ENCODE measurements at regions not wholly inside any gene's neighbourhood (a gene's known extent, or its start where the extent isn't known, plus 50 kb on each side); places are given as distances from the start of the nearest gene placed in this dataset.

DNA sequence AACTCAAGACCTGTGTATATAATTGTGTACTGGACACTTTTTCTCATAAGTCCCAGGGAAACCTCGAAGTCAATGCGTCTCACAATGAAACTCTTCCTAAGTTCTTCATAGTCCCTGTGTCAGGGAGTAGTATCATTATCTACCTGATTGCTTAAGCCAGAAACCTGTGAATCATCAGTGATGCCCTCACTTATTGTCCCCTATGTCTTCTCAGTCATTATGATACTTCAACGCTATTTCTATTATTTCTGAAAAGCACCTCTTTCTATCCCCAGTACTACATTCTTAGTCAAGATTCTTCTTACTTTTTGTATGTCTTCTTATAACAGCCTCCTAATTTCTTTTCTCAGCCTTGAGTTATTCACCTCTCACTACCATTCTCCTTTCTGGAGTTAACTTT is 94.3 kb downstream of the OTUD1 start (continued):
- no peak for TF ChIP-seq RAD21 (IDR thresholded peaks at IDR 0.05; ENCODE audit: low read depth)
- TF ChIP-seq FOSL1 (IDR thresholded peaks at IDR 0.05; ENCODE audit: low read depth), result no peak

DNA sequence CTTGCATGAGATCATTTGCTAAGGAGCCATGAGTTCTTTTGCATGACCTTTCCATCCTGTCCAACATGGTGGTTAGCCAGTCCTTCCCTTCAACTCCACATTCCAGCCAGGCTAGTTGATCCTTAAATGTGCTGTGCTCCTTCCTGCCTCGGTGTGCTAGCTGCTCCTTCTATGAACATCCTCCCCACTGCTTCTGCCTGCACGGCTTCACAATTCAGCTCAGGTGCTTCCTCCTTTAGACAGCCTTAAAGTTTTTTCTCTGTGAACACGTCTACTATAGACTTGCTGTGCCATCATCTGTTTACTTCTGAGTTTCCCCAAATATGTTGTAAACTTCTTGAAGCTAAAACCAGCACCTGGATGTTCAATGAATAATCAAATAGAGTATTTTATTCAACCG is 95.5 kb downstream of the OTUD1 start:
- H4K20me1 ChIP-seq (ENCODE audit: insufficient read depth), result no peaks in the 10 kb centered on the region
- H3K9me3 ChIP-seq (ENCODE audit: control insufficient read depth in 1 of 2, insufficient read depth in 1 of 2, low read depth in 1 of 2, low read length in 2 of 2), result no peaks in the 10 kb centered on the region
- RAD21 ChIA-PET (ENCODE audit: low non-redundant PET in 1 of 2, low total read pairs in 2 of 2, uncharacterized antibody in 2 of 2, unreplicated experiment in 2 of 2), result no interaction called here
- no peak for TF ChIP-seq CEBPB (IDR thresholded peaks at IDR 0.05; ENCODE audit: low read depth)
- TF ChIP-seq, protein P1, sequence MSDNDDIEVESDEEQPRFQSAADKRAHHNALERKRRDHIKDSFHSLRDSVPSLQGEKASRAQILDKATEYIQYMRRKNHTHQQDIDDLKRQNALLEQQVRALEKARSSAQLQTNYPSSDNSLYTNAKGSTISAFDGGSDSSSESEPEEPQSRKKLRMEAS (IDR thresholded peaks at IDR 0.05), result no peak
- no peak for TF ChIP-seq JUND (IDR thresholded peaks at IDR 0.05)
- TF ChIP-seq FOSL1 (IDR thresholded peaks at IDR 0.05; ENCODE audit: low read depth), result no peak
- no peak overlapping the region for H3K27ac ChIP-seq (ENCODE audit: low read depth, low read length)
- POLR2A ChIA-PET, result no interaction called here
- H3K36me3 ChIP-seq (ENCODE audit: control insufficient read depth in 1 of 2, insufficient read depth in 2 of 2, low read length in 2 of 2), result no peaks in the 10 kb centered on the region
- H3K79me2 ChIP-seq (ENCODE audit: insufficient read depth, low read length), result no peaks in the 10 kb centered on the region
- no peak overlapping the region for H2AFZ ChIP-seq (ENCODE audit: low read depth, low read length, poor library complexity, severe bottlenecking)
- no peak overlapping the region for H3K4me3 ChIP-seq (replicated peaks in 1 of 2; ENCODE audit: low read depth in 1 of 2, low read length in 2 of 2)
- BruUV-seq (replicated peaks), result no TSS peak
- ATAC-seq (no peak), DNase-seq (ENCODE audit: low read depth, low spot score) (no peak)
- H3K4me1 ChIP-seq (ENCODE audit: control insufficient read depth in 1 of 2, insufficient read depth in 2 of 2, low read length in 2 of 2), result no peaks in the 10 kb centered on the region
- peaks cover 27% of the 10 kb centered on the region for H3K27me3 ChIP-seq (ENCODE audit: insufficient read depth, low read length)
- CTCF ChIA-PET, result no interaction called here
- intact Hi-C loops (cut with micrococcal nuclease), result loop anchor here (10.0 kb wide), 2 partner anchors 170 to 980 kb away; no protein-coding TSS in a partner anchor
- H3K9ac ChIP-seq (ENCODE audit: low read length), result no peak overlapping the region
- H3K9me2 ChIP-seq (ENCODE audit: insufficient read depth), result no peaks in the 10 kb centered on the region
- no peak overlapping the region for H3K4me2 ChIP-seq (ENCODE audit: low read length)

DNA sequence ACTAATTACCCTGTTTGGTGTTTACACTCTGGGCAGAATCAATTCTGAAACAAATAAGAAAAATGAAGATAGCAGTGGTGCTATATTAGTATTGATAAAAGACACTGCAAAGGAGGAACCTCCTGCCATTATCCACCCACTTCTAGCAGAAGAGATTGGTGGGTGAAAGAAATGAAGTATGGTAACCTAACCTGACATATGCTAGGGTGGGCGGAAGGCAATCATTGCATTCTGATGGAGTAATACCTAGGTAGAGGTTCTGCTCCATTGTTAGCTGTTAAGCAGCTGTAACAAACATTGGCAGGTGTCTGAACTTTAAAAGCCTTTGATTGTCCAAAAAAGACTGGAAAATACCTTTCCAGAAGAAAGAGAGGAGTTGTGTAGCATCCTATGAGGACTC is 95.9 kb downstream of the OTUD1 start:
- H3K4me1 ChIP-seq (ENCODE audit: control insufficient read depth in 1 of 2, insufficient read depth in 2 of 2, low read length in 2 of 2), result no peaks in the 10 kb centered on the region
- no peaks in the 10 kb centered on the region for H3K9me3 ChIP-seq (ENCODE audit: control insufficient read depth in 1 of 2, insufficient read depth in 1 of 2, low read depth in 1 of 2, low read length in 2 of 2)
- ATAC-seq, result no peak
- CTCF ChIA-PET, result no interaction called here
- H3K9me2 ChIP-seq (ENCODE audit: insufficient read depth), result no peaks in the 10 kb centered on the region
- no peaks in the 10 kb centered on the region for H3K79me2 ChIP-seq (ENCODE audit: insufficient read depth, low read length)
- RAD21 ChIA-PET (ENCODE audit: low non-redundant PET in 1 of 2, low total read pairs in 2 of 2, uncharacterized antibody in 2 of 2, unreplicated experiment in 2 of 2), result no interaction called here
- no peaks in the 10 kb centered on the region for H4K20me1 ChIP-seq (ENCODE audit: insufficient read depth)
- H2AFZ ChIP-seq (ENCODE audit: low read depth, low read length, poor library complexity, severe bottlenecking), result no peak overlapping the region
- no peak for TF ChIP-seq EGR1 (IDR thresholded peaks at IDR 0.05; ENCODE audit: low read depth)
- TF ChIP-seq ELF1 (IDR thresholded peaks at IDR 0.05; ENCODE audit: borderline replicate concordance, low read depth), result no peak
- TF ChIP-seq JUND (IDR thresholded peaks at IDR 0.05), result no peak
- no peak for TF ChIP-seq SRF (IDR thresholded peaks at IDR 0.05; ENCODE audit: low read depth)
- TF ChIP-seq CEBPB (IDR thresholded peaks at IDR 0.05; ENCODE audit: low read depth), result no peak
- TF ChIP-seq POLR2A (IDR thresholded peaks at IDR 0.05; ENCODE audit: borderline replicate concordance, extremely low read depth, insufficient read depth, insufficient read length), result no peak
- no peak for TF ChIP-seq EZH2 (IDR thresholded peaks at IDR 0.05)
- no peak for DNase-seq (ENCODE audit: low read depth, low spot score)
- no peak overlapping the region for H3K27ac ChIP-seq (ENCODE audit: low read depth, low read length)
- H3K36me3 ChIP-seq (ENCODE audit: control insufficient read depth in 1 of 2, insufficient read depth in 2 of 2, low read length in 2 of 2), result no peaks in the 10 kb centered on the region
- H3K9ac ChIP-seq (ENCODE audit: low read length), result no peak overlapping the region
- POLR2A ChIA-PET, result no interaction called here
- no TSS peak for BruUV-seq (replicated peaks)
- no peak overlapping the region for H3K4me2 ChIP-seq (ENCODE audit: low read length)
- intact Hi-C loops (cut with micrococcal nuclease), result loop anchor here (10.0 kb wide), 2 partner anchors 170 to 980 kb away; no protein-coding TSS in a partner anchor
- peaks cover 27% of the 10 kb centered on the region for H3K27me3 ChIP-seq (ENCODE audit: insufficient read depth, low read length)
- H3K4me3 ChIP-seq (replicated peaks in 1 of 2; ENCODE audit: low read depth in 1 of 2, low read length in 2 of 2), result no peak overlapping the region
